GM13976 (cell line): ENCODE measurements at regions not wholly inside any gene's neighbourhood (a gene's known extent, or its start where the extent isn't known, plus 50 kb on each side); places are given as distances from the start of the nearest gene placed in this dataset.

Experiments
- DNase-seq: peaks from one replicate; pipeline ENCODE4 v3.0.0; 2012; ENCODE audit warnings: low spot score
- in situ Hi-C: fragments of 300-500 bp; cut with MboI; formaldehyde crosslinking; loops from one replicate; pipeline ENCODE4 v1.12.0; 2022; ENCODE audit warnings: low sequenced_read_pairs, mixed read lengths, inconsistent platforms; ENCODE audit not compliant: unreplicated experiment
- TF ChIP-seq, protein P1 (sequence below): IDR thresholded peaks from 2 replicates; pipeline ENCODE4 v1.5.1; 2012; ENCODE audit warnings: borderline replicate concordance, mild to moderate bottlenecking; ENCODE audit not compliant: insufficient read depth; ENCODE audit errors: extremely low read depth, missing control alignments, control extremely low read depth

DNA sequence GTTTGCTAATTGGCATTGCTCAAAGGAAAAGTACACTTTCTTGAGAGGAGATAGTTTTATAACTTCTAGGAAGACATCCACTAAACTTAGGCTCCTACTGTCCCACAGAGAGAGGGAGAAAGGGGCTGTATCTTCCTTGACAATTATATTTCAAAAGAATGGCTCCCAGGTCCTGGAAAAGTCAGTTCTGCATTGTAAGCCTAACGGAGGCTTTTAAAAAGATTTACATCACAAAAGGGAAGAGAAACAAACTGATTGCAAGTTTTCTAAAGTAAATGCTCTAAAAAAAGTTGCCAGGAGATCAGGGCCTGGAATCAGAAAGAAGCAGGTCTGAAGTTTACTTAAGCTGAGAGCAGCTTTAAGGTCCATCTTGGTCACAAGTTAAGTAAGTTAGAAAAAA is 839.5 kb downstream of the FRK start:
- TF ChIP-seq, protein P1, sequence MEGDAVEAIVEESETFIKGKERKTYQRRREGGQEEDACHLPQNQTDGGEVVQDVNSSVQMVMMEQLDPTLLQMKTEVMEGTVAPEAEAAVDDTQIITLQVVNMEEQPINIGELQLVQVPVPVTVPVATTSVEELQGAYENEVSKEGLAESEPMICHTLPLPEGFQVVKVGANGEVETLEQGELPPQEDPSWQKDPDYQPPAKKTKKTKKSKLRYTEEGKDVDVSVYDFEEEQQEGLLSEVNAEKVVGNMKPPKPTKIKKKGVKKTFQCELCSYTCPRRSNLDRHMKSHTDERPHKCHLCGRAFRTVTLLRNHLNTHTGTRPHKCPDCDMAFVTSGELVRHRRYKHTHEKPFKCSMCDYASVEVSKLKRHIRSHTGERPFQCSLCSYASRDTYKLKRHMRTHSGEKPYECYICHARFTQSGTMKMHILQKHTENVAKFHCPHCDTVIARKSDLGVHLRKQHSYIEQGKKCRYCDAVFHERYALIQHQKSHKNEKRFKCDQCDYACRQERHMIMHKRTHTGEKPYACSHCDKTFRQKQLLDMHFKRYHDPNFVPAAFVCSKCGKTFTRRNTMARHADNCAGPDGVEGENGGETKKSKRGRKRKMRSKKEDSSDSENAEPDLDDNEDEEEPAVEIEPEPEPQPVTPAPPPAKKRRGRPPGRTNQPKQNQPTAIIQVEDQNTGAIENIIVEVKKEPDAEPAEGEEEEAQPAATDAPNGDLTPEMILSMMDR: no peak
- in situ Hi-C loops: no loop called here
- no peak for DNase-seq

DNA sequence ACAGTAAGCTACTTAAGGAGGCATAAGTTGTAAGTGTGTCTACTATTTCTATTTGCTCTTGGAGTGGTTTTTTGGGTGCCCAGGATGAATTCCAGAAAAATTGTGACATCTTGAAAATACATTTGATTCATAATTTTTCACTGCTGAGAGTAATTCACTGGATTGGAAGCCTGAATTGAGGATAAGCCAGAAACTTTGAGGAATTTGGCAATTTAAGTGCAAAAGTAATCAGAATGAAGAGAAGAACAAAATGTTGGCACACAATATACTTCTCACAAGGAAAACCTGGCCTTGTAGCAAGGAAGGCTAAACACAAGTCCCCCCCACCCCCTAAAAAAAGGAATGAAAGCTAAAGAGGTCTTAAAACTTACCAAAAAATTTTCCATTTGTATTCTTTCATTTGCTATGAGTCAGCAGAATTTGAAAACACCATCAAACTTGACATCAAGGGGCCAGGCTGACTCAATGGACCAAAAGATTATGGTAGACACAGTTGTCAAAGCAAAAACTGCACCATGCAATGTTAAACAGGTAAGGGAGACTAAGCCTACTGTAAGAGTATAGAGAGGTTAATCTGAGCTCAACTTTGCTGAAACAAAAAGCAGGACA is 840.0 kb downstream of the FRK start:
- in situ Hi-C loops: no loop called here
- TF ChIP-seq, protein P1: no peak
- DNase-seq: no peak

DNA sequence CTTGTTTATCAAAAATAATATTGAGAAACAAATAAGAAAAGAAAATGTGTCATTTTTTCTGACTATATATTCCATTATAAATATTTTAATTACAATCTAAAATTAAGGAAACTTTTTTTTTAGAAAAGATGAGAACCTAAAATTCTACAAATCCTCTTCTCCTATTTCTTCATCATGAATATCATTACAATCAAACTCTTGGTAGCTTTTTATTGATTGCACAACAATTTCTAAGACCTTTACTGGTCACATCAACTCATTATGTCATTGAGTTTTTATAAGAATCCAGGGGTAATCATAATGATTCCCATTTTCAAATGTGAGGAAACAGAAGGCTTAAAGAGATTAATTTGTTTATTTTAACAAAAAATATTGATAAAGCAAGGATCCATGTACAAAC is 841.0 kb downstream of the FRK start:
- in situ Hi-C loops: no loop called here
- TF ChIP-seq, protein P1: no peak
- DNase-seq: no peak

DNA sequence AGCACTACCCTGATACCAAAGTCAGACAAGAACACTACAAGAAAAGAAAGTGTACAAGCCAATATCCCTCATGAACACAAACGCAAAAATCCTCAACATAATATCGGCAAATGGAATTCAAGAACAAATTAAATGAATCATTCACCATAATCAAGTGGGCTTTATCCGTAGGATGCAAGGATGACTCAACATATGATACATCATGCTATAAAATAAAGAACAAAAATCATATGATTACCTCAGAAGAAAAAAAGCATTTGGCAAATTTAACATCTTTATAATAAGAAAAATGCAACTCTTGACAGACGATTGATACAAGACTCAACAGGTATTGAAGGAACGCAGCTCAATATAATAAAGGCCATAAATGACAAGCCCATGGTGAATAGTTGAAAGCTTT is 843.9 kb downstream of the FRK start:
- TF ChIP-seq, protein P1: no peak
- no peak for DNase-seq
- in situ Hi-C loops: no loop called here

DNA sequence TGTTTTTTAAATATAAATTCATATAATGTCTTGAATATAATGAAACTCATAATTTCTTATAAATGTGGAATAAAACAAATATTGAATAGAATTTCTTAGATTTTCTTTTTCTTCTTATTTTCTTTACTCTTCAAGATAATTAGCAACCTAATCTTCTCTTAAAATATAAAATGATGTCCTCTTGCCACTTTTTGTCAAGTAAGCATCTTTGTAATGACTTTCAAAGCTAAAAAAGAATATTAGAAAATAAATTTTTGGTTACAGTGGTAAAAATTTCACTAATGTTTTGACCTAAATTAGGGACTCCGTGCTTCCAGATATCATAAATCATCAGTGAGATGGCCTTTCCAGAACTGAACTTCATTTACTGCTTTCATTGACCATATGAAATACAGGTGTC is 846.4 kb downstream of the FRK start:
- in situ Hi-C loops: no loop called here
- no peak for DNase-seq
- TF ChIP-seq, protein P1: no peak

DNA sequence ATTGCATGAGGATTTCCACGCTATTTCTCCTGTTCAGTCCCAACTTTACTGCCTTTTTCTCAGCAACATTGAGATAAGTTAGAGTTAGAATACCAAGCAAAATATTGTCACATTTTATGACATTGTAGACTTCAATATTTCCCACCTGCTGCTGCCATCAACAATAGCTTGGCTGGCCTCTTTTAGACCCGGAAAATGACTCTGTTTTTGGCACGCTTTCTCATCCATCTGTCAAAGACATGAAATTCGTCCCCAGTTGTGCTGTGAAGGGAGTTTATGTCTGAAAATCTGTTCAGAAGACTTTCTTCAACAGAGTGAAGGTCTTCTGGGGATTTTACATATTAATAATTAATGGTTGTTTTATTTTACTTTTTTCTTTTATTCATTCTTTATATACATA is 857.3 kb downstream of the FRK start:
- DNase-seq: no peak
- TF ChIP-seq, protein P1: no peak
- in situ Hi-C loops: no loop called here

DNA sequence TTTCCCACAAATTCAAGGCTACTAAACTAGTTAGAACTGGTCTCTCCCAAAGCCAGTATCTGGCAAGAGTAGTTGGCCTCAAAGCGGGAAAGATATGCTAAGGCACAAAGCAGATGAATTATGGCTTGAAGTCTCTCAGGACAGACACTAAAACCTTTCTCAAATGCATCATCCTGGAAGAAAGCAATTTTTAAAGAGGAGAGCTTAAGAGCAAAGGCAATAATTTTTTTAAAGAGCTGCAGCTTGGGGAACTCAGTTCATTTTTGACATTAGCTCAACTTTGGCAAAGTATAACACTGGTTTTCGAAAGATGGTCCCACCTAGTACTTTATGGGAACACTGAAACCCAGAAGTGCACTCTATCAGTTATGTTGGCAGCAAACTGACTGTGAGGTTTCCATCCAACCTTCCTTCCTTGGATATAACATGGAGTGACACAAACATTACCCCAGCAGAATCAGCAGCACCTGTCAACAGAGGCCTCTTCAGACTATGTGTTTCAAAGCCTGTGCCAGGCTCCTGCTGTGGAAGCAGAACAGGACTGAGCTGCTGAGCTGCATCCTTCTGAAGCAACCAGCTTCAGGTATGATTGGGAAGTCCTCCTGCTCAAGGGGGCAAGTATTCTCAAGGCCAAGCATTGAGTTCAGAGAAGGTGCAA is 852.3 kb upstream of the HS3ST5 start:
- no peak for DNase-seq
- in situ Hi-C loops: no loop called here
- TF ChIP-seq, protein P1: no peak
